RWPE1 (cell line): ENCODE measurements at regions not wholly inside any gene's neighbourhood (a gene's known extent, or its start where the extent isn't known, plus 50 kb on each side); places are given as distances from the start of the nearest gene placed in this dataset.

Source experiments
- CTCF ChIA-PET: fragments of 350-600 bp; sonication (Branson Sonifier 250); formaldehyde crosslinking; extraction: SDS; loops from one replicate; lab custom pipeline; 2021; lab: Yijun Ruan, JAX
- POLR2A ChIA-PET: fragments of 400-600 bp; formaldehyde crosslinking; extraction: SDS; loops from one replicate; lab custom pipeline; 2020; ENCODE audit warnings: antibody characterized with exemption; ENCODE audit not compliant: low non-redundant PET; lab: Yijun Ruan, JAX
- DNase-seq: peaks from one replicate; pipeline ENCODE4 v3.0.0; 2012; ENCODE audit warnings: low spot score
- H3K27ac ChIP-seq: fragments of 450-650 bp; 2 replicates; pipeline ENCODE4 v1.5.1; 2017
- CTCF ChIP-seq: fragments of 450-650 bp; conservative IDR thresholded peaks from 2 replicates; pipeline ENCODE4 v1.5.1; 2017; ENCODE audit warnings: low read depth, mild to moderate bottlenecking

- DNase-seq = no peak
- CTCF ChIA-PET = interaction anchor here (0.5 kb wide), 1 partner anchor 1588 kb away, joined by 3 read pairs; no protein-coding TSS in a partner anchor
- no peak for TF ChIP-seq CTCF
- POLR2A ChIA-PET = no interaction called here
- H3K27ac ChIP-seq = no peak overlapping the region
Measured at GRCh38 chr5:158537366-158537765, 562.4 kb downstream of the EBF1 start.

- H3K27ac ChIP-seq = no peak overlapping the region
- DNase-seq = no peak
- CTCF ChIA-PET = interaction anchor here (0.6 kb wide), 1 partner anchor 110 kb away, joined by 3 read pairs; no protein-coding TSS in a partner anchor
- POLR2A ChIA-PET = no interaction called here
- no peak for TF ChIP-seq CTCF
Measured at GRCh38 chr5:158534203-158534602, 565.5 kb downstream of the EBF1 start.

GRCh38 chr5:158532739-158533138 is 567.0 kb downstream of the EBF1 start:
- ChIA-PET POLR2A (no interaction called here), CTCF (no interaction called here)
- no peak for TF ChIP-seq CTCF
- no peak overlapping the region for H3K27ac ChIP-seq
- DNase-seq = no peak

GRCh38 chr5:158531860-158532259 is 567.9 kb downstream of the EBF1 start:
- H3K27ac ChIP-seq = no peak overlapping the region
- ChIA-PET CTCF (interaction anchor here (0.6 kb wide), 1 partner anchor 162 kb away, joined by 3 read pairs; no protein-coding TSS in a partner anchor), POLR2A (no interaction called here)
- TF ChIP-seq CTCF = no peak
- DNase-seq = no peak

GRCh38 chr5:158530115-158530514 is 569.6 kb downstream of the EBF1 start:
- no peak for TF ChIP-seq CTCF
- no peak overlapping the region for H3K27ac ChIP-seq
- ChIA-PET POLR2A (no interaction called here), CTCF (interaction anchor here (0.6 to 0.7 kb wide), 3 partner anchors 79 to 524 kb away, joined by 3 read pairs; no protein-coding TSS in a partner anchor)
- DNase-seq = no peak

- ChIA-PET CTCF (interaction anchor here (0.7 kb wide), 2 partner anchors 454 to 523 kb away, joined by 3 read pairs; no protein-coding TSS in a partner anchor), POLR2A (no interaction called here)
- TF ChIP-seq CTCF = no peak
- no peak overlapping the region for H3K27ac ChIP-seq
- DNase-seq = no peak
Measured at GRCh38 chr5:158529454-158529853, 570.3 kb downstream of the EBF1 start.
